ENCODE measurements at regions not wholly inside any gene's neighbourhood (a gene's known extent, or its start where the extent isn't known, plus 50 kb on each side); places are given as distances from the start of the nearest gene placed in this dataset.

DNA sequence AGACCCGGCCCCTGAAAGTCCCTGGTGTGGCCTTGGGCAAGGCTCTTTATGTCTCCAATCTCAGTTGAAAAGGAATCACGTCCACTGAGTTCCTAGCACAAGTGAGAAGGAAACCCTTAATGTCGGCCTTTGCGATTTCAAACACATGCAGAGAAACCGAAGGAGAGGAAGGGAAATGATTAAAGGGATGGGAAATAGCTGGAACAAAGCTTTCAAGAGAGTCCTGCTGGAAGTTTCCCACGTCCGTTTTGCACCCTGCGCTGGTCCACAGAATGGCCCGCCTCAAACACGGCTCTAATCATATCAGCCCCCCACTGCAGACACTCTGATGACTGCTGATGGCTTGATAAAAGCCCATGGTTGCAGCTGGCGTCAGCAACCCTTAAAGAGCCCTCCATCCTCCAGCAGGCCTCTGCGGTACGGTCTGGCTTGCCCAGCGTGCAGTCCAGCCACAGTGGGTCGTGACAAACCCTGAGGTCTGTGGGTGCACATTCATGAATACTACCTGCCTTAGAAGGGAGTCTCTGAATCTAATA, 765.5 kb upstream of the EEF2KMT start:
- DNase-seq = no peak

DNA sequence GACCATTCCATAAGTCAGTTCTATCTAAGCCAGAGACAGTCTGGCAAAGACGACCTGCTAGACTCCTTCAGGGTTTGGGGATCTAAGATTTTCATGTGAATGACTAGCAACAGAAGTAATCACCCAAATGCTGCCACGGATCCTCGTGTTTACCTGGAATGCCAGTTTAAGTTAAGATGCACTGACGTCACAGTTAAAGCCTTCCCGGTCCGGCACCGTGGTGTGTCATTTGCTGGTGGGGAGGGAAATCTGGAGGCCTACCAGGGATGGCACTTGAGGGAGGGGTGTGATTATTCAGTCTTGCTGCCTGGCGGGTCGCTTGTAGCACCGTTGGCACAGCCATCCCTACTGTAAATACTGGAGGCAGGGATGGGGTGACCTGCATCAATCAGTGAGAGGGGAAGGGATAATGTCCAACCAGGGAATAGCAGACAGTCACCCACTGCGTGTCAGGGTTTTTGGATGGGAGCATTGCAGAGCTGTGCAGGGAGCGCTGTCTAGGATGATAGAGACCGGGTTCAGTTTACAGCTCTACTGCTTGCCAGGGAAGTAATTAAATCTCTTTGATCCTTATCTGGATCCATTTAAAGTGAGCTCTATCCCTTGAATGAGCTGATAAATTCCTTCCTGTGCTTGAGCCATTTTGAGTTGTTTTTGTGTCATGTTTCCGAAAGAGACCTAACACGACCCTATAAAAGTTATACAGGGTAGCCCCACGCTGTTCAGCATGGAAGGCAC, 764.7 kb upstream of the EEF2KMT start:
- no peak for DNase-seq

DNA sequence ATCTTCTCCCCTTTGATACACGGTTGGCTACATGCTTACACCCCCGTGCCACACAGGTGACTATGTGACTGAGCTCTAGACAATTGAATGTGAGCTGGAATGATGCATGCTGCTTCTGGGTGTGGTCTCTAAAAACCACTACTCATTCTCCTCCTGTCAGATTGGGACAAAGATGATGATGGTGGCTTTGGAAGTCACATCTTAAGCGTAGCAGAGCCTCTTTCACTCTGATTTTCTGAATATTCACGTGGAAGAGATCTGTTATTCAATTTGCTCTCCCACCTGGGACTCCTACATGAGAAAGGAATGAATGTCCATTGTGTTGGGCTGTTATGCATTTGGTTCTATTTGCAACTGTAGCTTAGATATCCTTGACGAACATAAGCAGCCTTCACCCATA, 763.6 kb upstream of the EEF2KMT start:
- DNase-seq = no peak

DNA sequence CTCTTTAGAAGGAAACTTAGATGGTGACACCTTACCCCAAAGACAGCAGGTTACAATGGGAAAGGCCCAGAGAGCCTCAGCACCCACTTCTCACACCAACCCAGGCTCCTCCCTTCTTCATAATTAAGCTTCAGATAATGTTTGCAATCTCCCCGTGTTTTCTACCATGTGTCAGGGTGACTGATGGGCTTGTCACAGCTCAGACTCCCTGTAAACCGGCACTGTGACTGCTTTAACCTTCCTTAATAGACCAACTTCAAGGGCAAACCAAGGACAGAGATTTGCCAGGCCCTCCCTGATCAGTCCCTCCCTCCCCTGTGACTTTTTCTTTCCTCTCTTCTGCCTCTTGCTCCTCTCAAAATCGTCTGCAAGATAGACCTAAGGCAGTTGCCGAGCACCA, 760.6 kb upstream of the EEF2KMT start:
- DNase-seq = no peak

DNA sequence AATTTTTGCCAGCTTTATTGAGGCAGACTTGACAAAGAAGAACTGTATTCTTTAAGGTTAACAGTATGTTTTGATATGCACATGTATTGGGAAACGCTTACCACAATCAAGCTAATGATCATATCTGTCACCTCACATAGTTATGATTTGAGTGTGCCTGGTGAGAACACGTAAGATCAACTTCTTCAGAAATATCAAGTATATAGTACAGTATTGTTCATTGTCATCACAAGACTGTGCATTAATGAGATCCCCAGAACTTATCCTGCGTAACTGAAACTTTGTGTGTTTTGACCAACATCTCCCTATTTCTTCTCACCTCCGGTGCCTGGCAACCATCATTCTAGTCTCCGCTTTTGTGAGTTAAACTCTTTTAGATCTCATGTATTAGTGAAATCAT, 756.4 kb upstream of the EEF2KMT start:
- DNase-seq = no peak

DNA sequence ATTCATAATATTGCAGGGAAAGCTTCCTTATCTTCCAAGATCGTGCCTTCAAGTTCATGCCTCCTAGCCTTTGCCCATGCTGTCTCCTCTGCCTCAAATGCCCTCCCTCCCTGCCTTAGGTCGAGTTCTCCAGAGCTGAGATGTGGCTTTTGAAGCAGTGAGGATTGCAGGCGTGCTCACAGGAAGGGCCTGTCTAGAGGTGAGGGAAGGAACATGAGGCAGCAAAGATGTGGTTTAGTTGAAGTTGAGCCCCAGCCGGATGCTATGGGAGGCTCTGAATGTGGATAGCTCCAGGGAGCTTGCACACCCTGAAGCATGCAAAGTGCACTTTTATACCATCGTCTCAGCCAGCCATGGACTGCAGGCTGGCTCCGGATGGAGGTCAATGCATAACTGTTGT, 754.6 kb upstream of the EEF2KMT start:
- no peak for DNase-seq

DNA sequence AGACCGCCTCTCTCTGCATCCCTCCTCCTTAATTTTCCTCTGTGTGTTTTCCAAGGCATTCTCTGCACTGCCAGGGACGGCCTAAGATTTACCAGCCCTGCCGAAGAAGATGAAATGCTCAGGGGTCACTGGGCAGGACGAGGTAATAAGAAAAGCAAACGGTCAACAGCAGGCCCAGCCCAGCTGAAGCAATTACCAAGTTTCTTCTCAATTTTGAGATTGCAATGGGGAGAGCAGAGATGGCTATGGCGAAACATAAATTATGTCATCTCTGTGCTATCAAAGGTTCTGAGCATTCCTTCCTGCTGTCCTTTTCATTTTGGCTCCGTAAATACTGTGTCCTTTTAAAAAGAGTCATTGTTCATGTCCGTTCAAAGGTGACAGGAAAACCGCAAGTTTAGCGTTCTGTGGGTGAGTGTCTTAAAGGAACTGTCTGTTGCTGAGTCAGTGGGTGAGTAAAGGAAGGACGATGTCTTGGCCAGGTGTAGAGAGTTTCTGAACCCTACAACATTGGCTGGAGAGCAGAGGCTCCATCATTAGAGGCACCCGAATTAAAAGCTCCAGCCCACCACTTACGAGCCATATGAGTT, 753.9 kb upstream of the EEF2KMT start:
- no peak for DNase-seq

DNA sequence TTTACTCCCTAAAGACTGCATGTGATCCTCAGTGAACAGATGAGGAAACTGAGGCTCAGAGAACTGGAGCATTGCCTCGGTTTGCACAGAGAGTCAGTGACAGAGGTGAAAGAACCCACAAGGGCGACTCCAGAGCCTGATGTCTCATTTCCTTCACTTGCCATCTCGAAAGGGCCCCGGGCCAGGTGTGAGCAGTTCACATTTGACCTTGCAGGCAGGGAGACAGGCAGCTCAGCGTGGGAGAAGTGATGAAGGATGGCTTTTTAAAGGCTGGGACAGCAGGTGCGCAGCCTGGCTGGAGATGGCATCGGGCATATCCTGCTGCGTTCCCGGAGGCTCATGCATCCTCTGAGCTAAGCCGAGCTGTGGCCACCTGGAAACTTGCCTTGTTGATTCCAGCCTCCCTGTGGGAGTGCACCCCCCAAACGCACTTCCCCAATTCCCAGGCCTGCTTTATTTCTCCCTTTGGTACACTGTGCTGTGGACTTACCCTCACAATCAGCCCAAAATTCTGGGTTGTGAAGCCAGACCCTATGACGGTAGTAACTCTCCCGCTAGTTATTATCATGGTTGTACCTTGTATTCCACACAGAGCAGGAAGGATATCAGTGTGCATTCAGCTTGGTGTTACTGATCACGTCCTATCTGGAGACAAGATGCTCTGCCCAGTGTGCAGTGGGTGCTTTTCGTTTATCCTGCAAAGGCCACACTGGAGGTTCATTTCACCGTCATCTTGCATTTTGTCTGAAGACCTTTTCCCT, 753.2 kb upstream of the EEF2KMT start:
- no peak for DNase-seq

DNA sequence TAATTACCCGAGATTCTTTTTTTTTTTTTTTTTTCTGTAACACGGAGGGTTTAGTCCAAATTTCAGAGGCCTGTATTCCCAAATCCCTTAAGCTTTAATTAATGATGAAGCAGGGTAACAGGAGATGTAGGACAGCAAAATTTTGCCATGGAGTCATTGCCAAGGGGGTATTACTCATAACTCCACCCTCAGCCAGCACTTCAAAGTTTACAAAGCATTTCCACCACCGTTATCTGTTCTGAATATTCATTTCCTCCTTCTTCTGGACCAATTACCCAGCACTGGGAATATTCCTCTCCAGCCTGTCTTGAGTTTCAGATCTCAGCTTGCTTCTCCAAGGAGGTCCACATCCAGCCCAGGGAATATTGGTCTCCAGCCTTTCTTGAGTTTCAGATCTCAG, 747.5 kb upstream of the EEF2KMT start:
- DNase-seq = no peak

DNA sequence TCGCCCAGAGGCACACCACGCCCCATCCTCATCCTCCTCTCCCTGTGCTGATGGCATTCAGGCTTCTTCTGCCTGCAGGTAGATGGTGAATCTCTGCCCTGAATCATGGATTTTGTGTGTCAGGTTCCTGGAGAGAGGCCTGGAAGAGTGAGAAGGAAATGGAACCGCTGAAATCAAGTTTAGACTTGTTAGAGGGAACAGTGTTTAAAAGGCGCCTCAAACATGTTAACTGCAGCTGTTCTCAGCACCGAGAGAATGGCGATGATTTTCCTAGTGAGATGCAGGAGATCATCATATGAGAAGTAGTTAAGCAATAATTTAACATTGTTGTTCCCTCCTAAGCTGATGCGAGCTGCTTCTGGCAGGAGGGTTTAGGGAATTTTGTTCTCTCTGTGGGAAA, 744.4 kb upstream of the EEF2KMT start:
- no peak for DNase-seq

DNA sequence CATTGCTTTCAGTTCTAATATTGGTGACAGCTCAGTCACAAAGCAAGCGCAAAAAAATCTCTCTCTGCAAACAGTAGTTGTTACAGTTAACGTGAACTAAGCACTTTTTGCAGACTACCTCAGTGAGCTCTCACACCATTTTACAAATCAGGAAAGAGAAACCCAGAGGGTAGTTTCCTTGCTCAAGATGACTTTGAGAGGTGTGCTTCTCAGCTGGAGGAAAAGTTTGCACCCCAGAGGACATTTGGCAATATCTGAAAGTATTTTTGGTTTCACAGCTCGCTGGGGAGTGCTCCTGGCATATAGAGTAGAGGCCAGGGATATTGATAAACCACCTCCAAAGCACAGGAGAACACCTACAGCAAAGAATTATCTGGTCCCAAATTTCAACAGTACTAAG, 741.1 kb upstream of the EEF2KMT start:
- no peak for DNase-seq

DNA sequence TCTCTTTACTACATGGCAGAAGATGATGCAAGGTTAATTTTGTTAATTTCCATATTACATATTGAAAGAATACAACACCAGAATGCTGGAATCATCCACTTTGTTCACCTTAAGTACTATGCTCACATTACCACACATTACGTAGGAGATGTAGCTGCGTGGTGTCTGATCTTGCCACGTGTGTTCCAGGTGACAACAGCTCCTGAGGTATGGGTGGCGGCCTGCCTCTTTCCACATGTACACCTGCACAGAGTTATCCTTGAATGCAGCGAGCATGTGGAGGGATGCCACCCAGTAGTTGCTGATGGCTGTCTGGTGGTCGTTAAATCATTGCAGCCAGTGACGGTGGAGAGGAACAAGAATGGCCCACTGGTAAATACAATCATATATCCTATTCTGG, 740.5 kb upstream of the EEF2KMT start:
- no peak for DNase-seq

DNA sequence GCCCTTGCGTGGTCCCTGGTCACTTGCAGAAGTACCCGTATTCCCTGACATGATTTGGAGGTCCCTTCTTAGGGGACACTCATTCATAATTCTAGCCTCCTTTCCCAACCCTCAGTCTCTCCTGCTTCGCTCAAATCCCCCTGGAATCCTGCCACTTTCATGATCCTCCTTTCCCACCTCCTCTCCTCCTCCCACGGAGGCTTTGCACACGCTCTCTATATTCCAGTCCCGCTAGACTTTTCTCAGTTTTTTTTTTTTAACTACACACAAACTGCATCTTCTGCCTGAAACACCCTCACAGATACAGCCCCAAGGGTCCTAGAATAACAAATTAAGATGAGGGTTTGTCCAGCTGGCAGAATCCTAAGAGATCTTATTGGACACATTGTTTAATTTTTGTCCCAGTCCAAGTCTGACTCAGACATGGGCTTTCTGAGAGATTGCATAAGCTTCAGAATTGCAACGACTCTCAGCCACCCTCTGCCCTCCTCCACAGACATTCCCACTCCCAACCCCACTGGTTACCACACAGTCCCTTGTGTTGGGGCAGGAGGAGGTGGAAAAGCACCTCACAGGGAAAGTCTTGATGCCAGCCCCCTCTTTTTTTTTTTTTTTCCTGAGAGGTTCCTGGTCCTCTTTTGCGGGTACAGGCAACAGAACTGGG, 739.5 kb upstream of the EEF2KMT start:
- DNase-seq = no peak

DNA sequence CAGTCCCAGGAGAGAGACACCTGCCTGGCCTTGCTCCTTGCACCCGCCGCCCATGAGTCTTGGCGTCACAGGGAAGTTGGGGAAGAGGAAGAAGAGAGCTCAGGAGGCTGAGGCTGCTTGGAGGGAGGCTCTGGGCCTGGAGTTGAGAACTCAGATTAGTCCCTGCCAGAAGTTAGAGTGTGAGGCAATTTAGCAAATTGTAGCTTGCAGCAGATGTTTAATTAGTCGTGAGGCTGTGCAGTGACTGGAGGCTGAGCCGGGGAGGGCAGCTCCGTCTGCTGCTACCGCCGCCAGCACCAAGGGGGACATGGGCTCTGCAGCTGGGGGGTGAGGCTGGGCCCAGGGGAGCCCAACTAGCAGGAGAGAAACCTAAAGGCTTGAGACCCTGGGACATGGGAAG, 738.3 kb upstream of the EEF2KMT start:
- DNase-seq = no peak

DNA sequence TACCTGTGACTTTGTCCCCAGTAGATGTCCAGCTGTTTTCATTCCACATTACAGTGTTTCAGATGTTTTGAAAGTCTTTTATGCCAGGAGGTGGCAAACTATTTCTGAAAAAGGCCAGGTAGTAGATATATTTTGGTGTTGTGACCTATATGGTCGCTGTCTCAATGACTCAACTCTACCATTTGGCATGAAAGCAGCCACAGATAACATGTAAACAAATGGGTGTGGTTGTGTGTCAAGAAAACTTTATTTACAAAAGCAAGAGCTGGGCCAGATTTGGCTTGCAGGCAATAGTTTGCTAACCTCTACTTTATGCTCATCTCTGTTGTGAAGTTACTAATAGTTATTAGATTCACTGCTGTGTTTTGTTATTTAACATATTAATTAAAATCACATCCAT, 728.7 kb upstream of the EEF2KMT start:
- DNase-seq = no peak

DNA sequence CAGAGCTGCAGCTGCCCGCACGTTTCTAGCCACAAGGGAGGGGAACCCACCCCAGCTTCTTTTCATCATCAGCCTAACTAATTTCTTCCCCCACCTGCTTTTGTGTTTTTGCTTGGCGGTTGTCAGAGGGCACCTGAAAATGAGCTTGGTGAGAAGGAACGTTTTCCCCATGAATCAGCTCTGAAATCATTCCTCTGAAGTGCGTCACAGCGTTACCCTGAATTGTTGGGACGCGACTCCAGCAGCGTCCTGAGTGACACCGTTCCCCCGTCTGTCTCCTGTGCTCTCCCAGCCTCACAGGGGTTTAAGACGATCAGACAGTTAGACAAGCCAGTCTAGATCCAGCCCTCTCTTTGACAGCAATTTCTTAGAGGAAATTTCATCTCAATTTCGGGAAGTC, 722.9 kb upstream of the EEF2KMT start:
- DNase-seq = no peak

DNA sequence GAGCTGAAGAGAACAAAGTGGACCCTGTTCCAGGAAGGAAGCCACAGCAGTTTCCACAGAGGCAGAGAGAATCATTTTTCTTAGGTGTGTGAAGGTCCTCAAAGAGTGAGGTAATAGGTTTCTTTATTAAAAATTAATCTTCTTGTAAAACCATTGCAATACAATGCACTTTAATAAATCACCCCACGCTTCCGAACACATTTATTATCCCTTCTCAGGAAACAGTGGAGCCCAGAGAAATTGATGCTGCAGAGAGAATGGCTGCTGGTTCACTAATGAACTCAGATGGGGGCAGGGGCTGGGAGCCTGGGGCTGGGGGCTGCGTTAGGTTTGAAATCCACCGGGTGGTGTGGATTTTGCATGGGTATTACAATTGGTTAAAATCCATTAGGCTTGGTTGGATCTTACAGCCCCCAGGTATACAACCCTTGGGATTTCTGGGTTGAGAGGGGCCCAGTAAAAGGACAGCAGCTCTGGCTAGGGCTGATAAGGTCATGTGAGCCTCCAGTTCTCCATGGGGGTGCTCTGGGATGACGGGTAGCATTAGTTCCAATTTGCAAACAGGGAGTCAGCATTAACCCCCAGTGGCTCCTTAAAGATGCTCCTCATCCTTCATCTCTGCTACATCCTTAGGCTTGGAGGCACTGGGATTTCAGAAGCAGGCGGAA, 718.1 kb upstream of the EEF2KMT start:
- no peak for DNase-seq

DNA sequence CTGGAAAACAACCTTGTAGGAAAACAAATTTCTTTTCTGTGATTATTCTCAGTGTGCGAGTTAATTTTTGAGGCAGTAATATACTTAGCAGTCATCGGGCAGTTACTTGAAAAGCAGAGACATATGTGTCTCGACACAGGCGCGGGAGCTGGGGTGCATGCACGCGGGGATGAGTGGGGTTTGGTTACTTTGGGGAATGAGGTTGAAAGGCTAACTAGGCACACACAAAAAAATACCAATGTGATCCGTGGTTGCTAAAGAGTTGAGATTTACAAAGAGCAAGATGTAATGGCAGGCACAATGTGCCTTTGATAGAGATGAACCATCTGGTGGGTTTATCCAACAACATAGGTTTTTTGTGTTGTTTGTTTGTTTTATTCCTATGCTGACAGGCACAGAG, 703.8 kb upstream of the EEF2KMT start:
- no peak for DNase-seq

DNA sequence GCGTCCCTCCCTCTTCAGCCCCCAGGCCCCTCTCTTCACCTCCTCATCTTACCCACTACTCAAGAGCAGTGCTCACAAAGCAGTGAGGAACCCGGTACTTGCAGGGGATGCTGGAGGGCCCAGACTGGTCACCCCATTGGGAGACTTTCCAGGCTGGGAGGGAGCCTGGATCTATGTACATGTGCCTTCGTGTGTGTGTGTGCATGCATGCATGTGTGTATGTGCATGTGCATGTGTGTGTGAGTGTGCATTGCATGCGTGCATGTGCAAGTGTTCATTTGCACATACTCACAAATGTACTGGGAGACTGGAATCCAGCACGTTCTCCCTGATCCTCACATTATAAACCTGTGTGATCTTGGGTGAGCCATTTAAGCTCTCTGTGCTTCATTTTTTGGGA, 696.0 kb upstream of the EEF2KMT start:
- no peak for DNase-seq

DNA sequence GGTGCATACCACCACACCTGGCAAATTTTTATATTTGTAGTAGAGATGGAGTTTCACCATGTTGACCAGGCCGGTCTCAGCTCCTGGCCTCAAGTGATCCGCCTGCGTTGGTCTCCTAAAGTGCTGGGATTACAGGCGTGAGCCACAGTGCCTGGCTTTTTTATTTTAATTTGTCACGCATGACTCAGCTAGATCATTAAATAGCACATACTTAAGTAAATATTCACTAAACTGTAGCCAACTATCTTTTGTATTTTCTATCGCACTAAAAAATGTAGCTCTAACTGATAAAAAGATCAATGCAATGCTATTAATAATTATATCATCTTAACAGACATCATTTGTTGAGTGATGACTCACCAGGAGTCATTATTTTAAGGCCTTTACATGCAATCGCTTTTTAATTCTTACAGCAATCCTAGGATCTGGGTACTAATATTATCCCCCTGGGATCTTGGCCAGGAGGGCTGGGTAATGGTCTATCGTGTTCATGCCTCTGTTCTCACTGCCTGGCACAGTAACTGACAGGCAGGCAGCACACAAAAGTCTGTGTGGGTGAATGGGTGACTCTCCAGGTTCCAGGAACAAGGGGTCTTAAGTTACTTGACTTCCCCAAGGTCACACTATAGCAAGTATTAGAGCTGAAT, 693.5 kb upstream of the EEF2KMT start:
- DNase-seq = no peak

DNA sequence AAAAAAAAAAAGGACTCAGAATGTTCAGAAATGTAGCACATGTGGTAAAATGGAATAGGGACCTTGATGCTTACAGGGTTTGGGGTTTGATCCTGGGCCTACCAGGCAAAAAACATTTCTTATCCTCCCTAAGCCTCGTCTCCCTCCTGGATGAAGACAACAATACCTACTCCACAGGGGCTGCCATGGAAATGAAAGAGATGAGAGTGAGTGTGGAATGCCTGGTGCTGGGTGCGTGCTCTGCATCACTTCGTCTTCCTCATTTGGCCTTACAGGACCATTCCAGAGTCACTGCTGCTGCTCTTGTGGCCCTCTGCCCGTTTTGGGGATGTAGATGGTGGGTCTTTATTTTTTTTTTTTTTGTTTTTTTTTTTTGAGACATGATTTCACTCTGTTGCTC, 692.9 kb upstream of the EEF2KMT start:
- DNase-seq = no peak

DNA sequence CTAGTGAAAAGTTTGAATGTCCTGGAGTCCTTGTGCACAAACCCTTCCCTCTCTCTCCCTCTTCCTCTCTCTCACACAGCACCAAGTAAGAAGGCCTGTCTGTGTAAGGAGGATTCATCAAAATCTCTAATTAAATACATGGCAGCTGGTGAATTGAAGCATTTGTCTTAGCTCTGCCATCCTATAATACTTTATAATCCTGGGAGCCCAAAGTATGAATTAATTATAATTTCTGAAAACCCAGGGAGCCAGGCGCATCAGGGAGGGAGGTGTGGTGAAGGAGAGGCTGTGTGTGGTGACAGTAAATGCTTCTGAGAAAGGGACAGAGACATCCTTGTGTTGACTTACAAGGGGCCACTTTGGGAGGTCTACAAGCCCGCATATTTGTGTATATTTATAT, 691.4 kb upstream of the EEF2KMT start:
- DNase-seq = no peak
